ENCODE measurements at regions not wholly inside any gene's neighbourhood (a gene's known extent, or its start where the extent isn't known, plus 50 kb on each side); places are given as distances from the start of the nearest gene placed in this dataset.

- H3K27ac ChIP-seq (replicated peaks in 1 of 4), result no peak overlapping the region
- TF ChIP-seq POLR2AphosphoS5 (IDR thresholded peaks at IDR 0.05) (no peak), POLR2A (IDR thresholded peaks at IDR 0.05; ENCODE audit: low read depth) (no peak), EP300 (IDR thresholded peaks at IDR 0.05) (no peak)
- TF ChIP-seq, protein P1, sequence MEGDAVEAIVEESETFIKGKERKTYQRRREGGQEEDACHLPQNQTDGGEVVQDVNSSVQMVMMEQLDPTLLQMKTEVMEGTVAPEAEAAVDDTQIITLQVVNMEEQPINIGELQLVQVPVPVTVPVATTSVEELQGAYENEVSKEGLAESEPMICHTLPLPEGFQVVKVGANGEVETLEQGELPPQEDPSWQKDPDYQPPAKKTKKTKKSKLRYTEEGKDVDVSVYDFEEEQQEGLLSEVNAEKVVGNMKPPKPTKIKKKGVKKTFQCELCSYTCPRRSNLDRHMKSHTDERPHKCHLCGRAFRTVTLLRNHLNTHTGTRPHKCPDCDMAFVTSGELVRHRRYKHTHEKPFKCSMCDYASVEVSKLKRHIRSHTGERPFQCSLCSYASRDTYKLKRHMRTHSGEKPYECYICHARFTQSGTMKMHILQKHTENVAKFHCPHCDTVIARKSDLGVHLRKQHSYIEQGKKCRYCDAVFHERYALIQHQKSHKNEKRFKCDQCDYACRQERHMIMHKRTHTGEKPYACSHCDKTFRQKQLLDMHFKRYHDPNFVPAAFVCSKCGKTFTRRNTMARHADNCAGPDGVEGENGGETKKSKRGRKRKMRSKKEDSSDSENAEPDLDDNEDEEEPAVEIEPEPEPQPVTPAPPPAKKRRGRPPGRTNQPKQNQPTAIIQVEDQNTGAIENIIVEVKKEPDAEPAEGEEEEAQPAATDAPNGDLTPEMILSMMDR (IDR thresholded peaks at IDR 0.05), result no peak
- intact Hi-C loops (cut with DNase I), result no loop called here
- no peaks in the 10 kb centered on the region for H3K4me1 ChIP-seq
- DNase-seq (ENCODE audit: extremely low spot score), result no peak
- H3K4me3 ChIP-seq, result no peak overlapping the region
- no peaks in the 10 kb centered on the region for H3K36me3 ChIP-seq
- no peaks in the 10 kb centered on the region for H3K9me3 ChIP-seq
- no peaks in the 10 kb centered on the region for H3K27me3 ChIP-seq
Measured at GRCh38 chr1:79848316-79848715, 841.8 kb upstream of the ADGRL4 start.

DNA sequence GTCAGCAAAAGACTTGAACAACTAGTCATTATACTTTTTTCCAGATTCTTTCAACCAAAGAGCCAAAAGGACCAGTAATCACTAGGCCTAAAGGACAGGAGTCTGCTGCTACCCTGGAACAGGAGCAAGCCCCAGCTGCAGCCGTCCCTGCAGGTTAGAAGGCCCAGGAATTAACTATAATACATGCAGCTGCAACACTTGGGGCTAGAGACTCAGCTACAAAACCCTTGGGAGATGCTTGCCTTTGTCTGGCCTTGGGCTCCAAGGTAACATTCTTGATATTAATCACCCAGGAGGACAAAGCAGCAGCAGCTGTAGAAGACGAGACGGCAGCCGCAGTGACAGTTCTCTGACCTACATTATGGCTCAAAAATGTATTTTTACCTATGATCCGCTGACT lies 841.2 kb upstream of the ADGRL4 start:
- no peak for DNase-seq (ENCODE audit: extremely low spot score)
- no peaks in the 10 kb centered on the region for H3K27me3 ChIP-seq
- TF ChIP-seq EP300 (IDR thresholded peaks at IDR 0.05) (no peak), POLR2AphosphoS5 (IDR thresholded peaks at IDR 0.05) (no peak), POLR2A (IDR thresholded peaks at IDR 0.05; ENCODE audit: low read depth) (no peak)
- TF ChIP-seq, protein P1 (IDR thresholded peaks at IDR 0.05), result no peak
- no peak overlapping the region for H3K4me3 ChIP-seq
- H3K36me3 ChIP-seq, result no peaks in the 10 kb centered on the region
- no peaks in the 10 kb centered on the region for H3K4me1 ChIP-seq
- WGBS, result 67% methylated on average over 5 of the region's 5 CpGs
- H3K9me3 ChIP-seq, result no peaks in the 10 kb centered on the region
- no peak overlapping the region for H3K27ac ChIP-seq (replicated peaks in 1 of 4)
- intact Hi-C loops (cut with DNase I), result no loop called here

DNA sequence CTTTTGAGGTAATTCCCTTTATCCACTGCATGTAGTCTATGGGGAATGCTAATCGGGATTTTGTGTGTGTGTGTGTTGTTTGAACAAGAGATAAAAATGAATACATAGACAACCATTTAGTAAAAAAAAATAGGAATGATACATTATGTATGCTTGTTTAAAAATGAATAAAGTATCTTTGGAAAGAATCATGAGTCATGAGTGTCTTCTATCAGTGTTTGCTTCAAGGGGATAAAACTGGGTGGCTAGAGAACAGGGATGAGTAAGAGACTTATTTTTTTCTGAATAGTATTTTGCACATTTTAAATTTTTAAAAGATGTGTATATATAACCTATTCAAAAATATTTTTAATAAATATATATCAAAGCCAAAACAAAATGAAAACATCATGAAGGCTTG lies 839.4 kb upstream of the ADGRL4 start:
- Histone ChIP-seq H3K36me3 (no peaks in the 10 kb centered on the region), H3K27ac (replicated peaks in 1 of 4) (no peak overlapping the region), H3K9me3 (no peaks in the 10 kb centered on the region), H3K4me3 (no peak overlapping the region), H3K27me3 (no peaks in the 10 kb centered on the region), H3K4me1 (no peaks in the 10 kb centered on the region)
- intact Hi-C loops (cut with DNase I), result no loop called here
- TF ChIP-seq, protein P1 (IDR thresholded peaks at IDR 0.05), result no peak
- TF ChIP-seq EP300 (IDR thresholded peaks at IDR 0.05) (no peak), POLR2AphosphoS5 (IDR thresholded peaks at IDR 0.05) (no peak), POLR2A (IDR thresholded peaks at IDR 0.05; ENCODE audit: low read depth) (no peak)
- DNase-seq (ENCODE audit: extremely low spot score), result no peak
- 70% methylated on average over 1 of the region's 1 CpG for WGBS

DNA sequence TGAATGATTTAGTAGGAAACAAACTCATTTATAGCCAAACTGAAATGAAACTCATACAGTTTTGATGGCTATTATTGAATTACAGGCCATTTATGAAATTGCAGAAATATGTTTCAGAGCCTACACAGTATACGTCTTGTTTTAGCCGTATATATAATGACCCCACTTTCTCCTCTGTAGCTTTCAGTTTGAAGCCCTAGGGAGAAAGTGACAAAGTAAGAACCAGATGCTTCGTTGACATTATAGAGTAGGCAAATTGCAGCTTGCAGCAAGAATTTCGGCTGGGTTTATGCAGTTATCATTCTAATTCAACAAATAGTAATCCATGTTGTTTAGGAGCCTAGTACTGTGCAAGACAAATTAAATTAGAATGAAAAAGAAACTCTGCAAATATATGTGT lies 836.3 kb upstream of the ADGRL4 start:
- no peaks in the 10 kb centered on the region for H3K27me3 ChIP-seq
- intact Hi-C loops (cut with DNase I), result no loop called here
- no peaks in the 10 kb centered on the region for H3K4me1 ChIP-seq
- H3K9me3 ChIP-seq, result no peaks in the 10 kb centered on the region
- no peak for DNase-seq (ENCODE audit: extremely low spot score)
- no peak for TF ChIP-seq POLR2AphosphoS5 (IDR thresholded peaks at IDR 0.05)
- TF ChIP-seq POLR2A (IDR thresholded peaks at IDR 0.05; ENCODE audit: low read depth), result no peak
- no peak for TF ChIP-seq EP300 (IDR thresholded peaks at IDR 0.05)
- TF ChIP-seq, protein P1 (IDR thresholded peaks at IDR 0.05), result no peak
- H3K36me3 ChIP-seq, result no peaks in the 10 kb centered on the region
- H3K27ac ChIP-seq (replicated peaks in 1 of 4), result no peak overlapping the region
- no peak overlapping the region for H3K4me3 ChIP-seq
- WGBS, result 83% methylated on average over 4 of the region's 4 CpGs

GRCh38 chr1:79839882-79840281 lies 833.4 kb upstream of the ADGRL4 start:
- TF ChIP-seq EP300 (IDR thresholded peaks at IDR 0.05), result no peak
- TF ChIP-seq, protein P1 (IDR thresholded peaks at IDR 0.05), result no peak
- TF ChIP-seq POLR2AphosphoS5 (IDR thresholded peaks at IDR 0.05), result no peak
- no peak for TF ChIP-seq POLR2A (IDR thresholded peaks at IDR 0.05; ENCODE audit: low read depth)
- H3K36me3 ChIP-seq, result no peaks in the 10 kb centered on the region
- no peaks in the 10 kb centered on the region for H3K27me3 ChIP-seq
- H3K27ac ChIP-seq (replicated peaks in 1 of 4), result no peak overlapping the region
- no peak overlapping the region for H3K4me3 ChIP-seq
- WGBS, result 100% methylated on average over 1 of the region's 1 CpG
- DNase-seq (ENCODE audit: extremely low spot score), result no peak
- no peaks in the 10 kb centered on the region for H3K4me1 ChIP-seq
- intact Hi-C loops (cut with DNase I), result no loop called here
- no peaks in the 10 kb centered on the region for H3K9me3 ChIP-seq
